K562 (cell line): ENCODE measurements at regions not wholly inside any gene's neighbourhood (a gene's known extent, or its start where the extent isn't known, plus 50 kb on each side); places are given as distances from the start of the nearest gene placed in this dataset.
A peak's percentile ranks its signal among the peaks of the same experiment; 100 is the strongest.

ENCODE experiments used
- ATAC-seq: fragments of 200-7000 bp; cut with Tn5 transposase; 3 replicates; pipeline ENCODE4 v1.9.1; 2020; ENCODE audit warnings: moderate library complexity
- BruUV-seq: library from RNA; stranded (reverse); fragments of 400-500 nt; replicated peaks from 2 replicates; lab custom pipeline; 2021; lab: Mats Ljungman, UMichigan
- CTCF ChIA-PET: fragments of 300-600 bp; formaldehyde crosslinking; extraction: SDS; loops from one replicate; lab custom pipeline; 2021; ENCODE audit warnings: low intra/inter-chr PET ratio; lab: Yijun Ruan, JAX
- POLR2A ChIA-PET: fragments of 300-600, 350-650 bp; sonication (Branson Sonifier 250); formaldehyde crosslinking; extraction: SDS; loops from one replicate; lab custom pipeline; 2021; ENCODE audit warnings: antibody characterized with exemption, inconsistent platforms; lab: Yijun Ruan, JAX
- DNase-seq, 4 experiments: peaks; one replicate each; pipeline versions ENCODE4 v3.0.0 to v3.0.0-alpha.2; 2011 to 2018; ENCODE audit warnings: low spot score in 3 of 4, mixed read lengths in 3 of 4; ENCODE audit errors: extremely low read depth in 1 of 4
- FAIRE-seq: peaks from 2 replicates; lab custom pipeline; 2011; peaks lifted over from hg19 to GRCh38; lab: Jason Lieb, UNC
- H2AFZ ChIP-seq: 2 replicates; pipeline ENCODE4 v1.6.0; 2011; ENCODE audit warnings: low read depth, low read length, control low read depth, inconsistent platforms
- H3K27ac ChIP-seq: fragments of 200-600 bp; 3 replicates; pipeline ENCODE4 v1.8.0; 2011; ENCODE audit warnings: low read depth, mild to moderate bottlenecking, control low read depth, inconsistent platforms, low read length, moderate library complexity, mixed read lengths; ENCODE audit errors: extremely low read depth
- H3K27me3 ChIP-seq, 2 experiments: fragments of 300-600 bp in 1 of 2; 2 replicates in 1 of 2; 3 replicates in 1 of 2; pipeline versions ENCODE4 v1.6.0 to v1.8.0; 2011; ENCODE audit warnings: inconsistent platforms in 2 of 2, low read length in 2 of 2, mild to moderate bottlenecking in 1 of 2, mixed read lengths in 1 of 2, moderate library complexity in 1 of 2; ENCODE audit not compliant: control insufficient read depth in 2 of 2, insufficient read depth in 2 of 2
- H3K36me3 ChIP-seq: fragments of 300-600 bp; 3 replicates; pipeline ENCODE4 v1.8.0; 2011; ENCODE audit warnings: mild to moderate bottlenecking, low read length, inconsistent platforms; ENCODE audit not compliant: control insufficient read depth, insufficient read depth
- H3K4me1 ChIP-seq, 2 experiments: fragments of 200-600 bp in 1 of 2; replicated peaks in 1 of 2; 2 replicates in 1 of 2; 3 replicates in 1 of 2; pipeline versions ENCODE4 v1.5.1 to v1.8.0; 2011; ENCODE audit warnings: inconsistent platforms in 2 of 2, low read length in 2 of 2, mild to moderate bottlenecking in 1 of 2, mixed read lengths in 1 of 2, moderate library complexity in 1 of 2; ENCODE audit not compliant: control insufficient read depth in 2 of 2, insufficient read depth in 2 of 2
- H3K4me2 ChIP-seq: 2 replicates; pipeline ENCODE4 v1.6.1; 2011; ENCODE audit warnings: low read length, control low read depth, inconsistent platforms, mixed read lengths; ENCODE audit not compliant: insufficient read depth
- H3K4me3 ChIP-seq: fragments of 200-600 bp; sonication (generic), shearing (Covaris generic); 2 replicates; pipeline ENCODE4 v1.5.1; 2016; ENCODE audit warnings: control low read depth, inconsistent platforms
- H3K79me2 ChIP-seq: fragments of 200-600 bp; 3 replicates; pipeline ENCODE4 v1.8.0; 2011; ENCODE audit warnings: low read length, inconsistent platforms; ENCODE audit not compliant: control insufficient read depth, insufficient read depth
- H3K9ac ChIP-seq, 2 experiments: 2 replicates each; pipeline versions ENCODE4 v1.6.0 to v1.6.1; 2011; ENCODE audit warnings: low read depth in 2 of 2, low read length in 2 of 2, control low read depth in 1 of 2, inconsistent platforms in 1 of 2, mild to moderate bottlenecking in 1 of 2, mixed read lengths in 1 of 2; ENCODE audit not compliant: insufficient read depth in 1 of 2
- H3K9me1 ChIP-seq: one replicate; pipeline ENCODE4 v1.6.0; 2011; ENCODE audit warnings: inconsistent platforms, mild to moderate bottlenecking, low read length, moderate library complexity; ENCODE audit not compliant: control insufficient read depth, insufficient read depth
- H3K9me3 ChIP-seq: replicated peaks from 2 replicates; pipeline ENCODE4 v1.5.1; 2011; ENCODE audit warnings: low read depth, low read length, inconsistent platforms; ENCODE audit not compliant: control insufficient read depth, insufficient read depth
- H4K20me1 ChIP-seq: replicated peaks from 2 replicates; pipeline ENCODE4 v1.6.1; 2011; ENCODE audit warnings: low read length, inconsistent platforms, mixed read lengths; ENCODE audit not compliant: control insufficient read depth, insufficient read depth
- CBX8 ChIP-seq: fragments of 200-600 bp; sonication (generic); IDR thresholded peaks from 2 replicates; pipeline ENCODE4 v1.6.1; 2012; ENCODE audit warnings: borderline replicate concordance, mixed run types, low read depth, mild to moderate bottlenecking, moderate library complexity, mixed read lengths, low read length, control low read depth, inconsistent platforms; ENCODE audit not compliant: poor library complexity, severe bottlenecking; ENCODE audit errors: extremely low read depth
- MEIS2 ChIP-seq: fragments of 450-650 bp; IDR thresholded peaks from 2 replicates; pipeline ENCODE4 v1.6.1; 2014; ENCODE audit warnings: mild to moderate bottlenecking; ENCODE audit not compliant: partially characterized antibody
- WGBS: fragments of 100-300 bp; shearing (Covaris generic); methylation state at CpG from one replicate; pipeline ENCODE4 v1.1.6; 2016; ENCODE audit warnings: low coverage, mixed read lengths; ENCODE audit not compliant: insufficient coverage; ENCODE audit errors: missing lambda C conversion rate; 5-methylcytosine and 5-hydroxymethylcytosine counted together
- in situ Hi-C: fragments of 300-500 bp; cut with MboI; formaldehyde crosslinking; loops from 4 replicates; pipeline ENCODE4 v1.15.0; 2018; ENCODE audit warnings: inconsistent platforms, mixed read lengths
- intact Hi-C: fragments of 100-400 bp; cut with micrococcal nuclease; formaldehyde crosslinking; loops from 2 replicates; pipeline ENCODE4 v1.14.2; 2022
- TF ChIP-seq, protein P1 (sequence below), 3 experiments: fragments of 200-800 bp in 1 of 3; fragments of 250-450 bp in 1 of 3; fragments of 450-650 bp in 1 of 3; sonication (Bioruptor Pico) in 1 of 3; sonication (Bioruptor generic) in 1 of 3; formaldehyde crosslinking in 1 of 3; IDR thresholded peaks; 2 replicates each; pipeline versions ENCODE4 v1.6.1 to v1.8.0; 2016 to 2022; ENCODE audit warnings: mild to moderate bottlenecking in 2 of 3, missing genetic modification characterization in 2 of 3, missing compliant biosample characterization in 1 of 3, moderate library complexity in 1 of 3

- Histone ChIP-seq H3K4me2 (no peak overlapping the region), H3K4me1 (no peaks in the 10 kb centered on the region), H3K27me3 (no peaks in the 10 kb centered on the region; a peak in 1 of 5 replicates), H3K4me3 (no peak overlapping the region), H3K36me3 (no peaks in the 10 kb centered on the region), H3K79me2 (no peaks in the 10 kb centered on the region), H3K9me1 (no peaks in the 10 kb centered on the region), H4K20me1 (no peaks in the 10 kb centered on the region), H3K9me3 (no peaks in the 10 kb centered on the region), H3K9ac (no peak overlapping the region), H2AFZ (no peak overlapping the region), H3K27ac (no peak overlapping the region)
- CTCF ChIA-PET: no interaction called here
- ATAC-seq: no peak
- in situ Hi-C loops (no loop called here), intact Hi-C loops (no loop called here)
- no peak for DNase-seq
- WGBS: 23% methylated on average over 3 of the region's 3 CpGs
- FAIRE-seq: no peak
- TF ChIP-seq MEIS2 (no peak), CBX8 (no peak)
- TF ChIP-seq, protein P1, sequence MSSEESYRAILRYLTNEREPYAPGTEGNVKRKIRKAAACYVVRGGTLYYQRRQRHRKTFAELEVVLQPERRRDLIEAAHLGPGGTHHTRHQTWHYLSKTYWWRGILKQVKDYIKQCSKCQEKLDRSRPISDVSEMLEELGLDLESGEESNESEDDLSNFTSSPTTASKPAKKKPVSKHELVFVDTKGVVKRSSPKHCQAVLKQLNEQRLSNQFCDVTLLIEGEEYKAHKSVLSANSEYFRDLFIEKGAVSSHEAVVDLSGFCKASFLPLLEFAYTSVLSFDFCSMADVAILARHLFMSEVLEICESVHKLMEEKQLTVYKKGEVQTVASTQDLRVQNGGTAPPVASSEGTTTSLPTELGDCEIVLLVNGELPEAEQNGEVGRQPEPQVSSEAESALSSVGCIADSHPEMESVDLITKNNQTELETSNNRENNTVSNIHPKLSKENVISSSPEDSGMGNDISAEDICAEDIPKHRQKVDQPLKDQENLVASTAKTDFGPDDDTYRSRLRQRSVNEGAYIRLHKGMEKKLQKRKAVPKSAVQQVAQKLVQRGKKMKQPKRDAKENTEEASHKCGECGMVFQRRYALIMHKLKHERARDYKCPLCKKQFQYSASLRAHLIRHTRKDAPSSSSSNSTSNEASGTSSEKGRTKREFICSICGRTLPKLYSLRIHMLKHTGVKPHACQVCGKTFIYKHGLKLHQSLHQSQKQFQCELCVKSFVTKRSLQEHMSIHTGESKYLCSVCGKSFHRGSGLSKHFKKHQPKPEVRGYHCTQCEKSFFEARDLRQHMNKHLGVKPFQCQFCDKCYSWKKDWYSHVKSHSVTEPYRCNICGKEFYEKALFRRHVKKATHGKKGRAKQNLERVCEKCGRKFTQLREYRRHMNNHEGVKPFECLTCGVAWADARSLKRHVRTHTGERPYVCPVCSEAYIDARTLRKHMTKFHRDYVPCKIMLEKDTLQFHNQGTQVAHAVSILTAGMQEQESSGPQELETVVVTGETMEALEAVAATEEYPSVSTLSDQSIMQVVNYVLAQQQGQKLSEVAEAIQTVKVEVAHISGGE (CRISPR knock-in tag; IDR thresholded peaks at IDR 0.05): peak in 1 of 3 experiments; percentile 90; a peak in 2 of 6 replicates
- no TSS peak for BruUV-seq
- POLR2A ChIA-PET: no interaction called here
Observed at GRCh38 chr3:64848127-64848800, 160.5 kb upstream of the ADAMTS9 start.
